ENCODE measurements at regions not wholly inside any gene's neighbourhood (a gene's known extent, or its start where the extent isn't known, plus 50 kb on each side); places are given as distances from the start of the nearest gene placed in this dataset.
"Not testable (repeated sequence)": the region's sequence is repeated elsewhere in the genome, so short reads cannot be mapped to it uniquely, and the experiment has no call there.

DNA sequence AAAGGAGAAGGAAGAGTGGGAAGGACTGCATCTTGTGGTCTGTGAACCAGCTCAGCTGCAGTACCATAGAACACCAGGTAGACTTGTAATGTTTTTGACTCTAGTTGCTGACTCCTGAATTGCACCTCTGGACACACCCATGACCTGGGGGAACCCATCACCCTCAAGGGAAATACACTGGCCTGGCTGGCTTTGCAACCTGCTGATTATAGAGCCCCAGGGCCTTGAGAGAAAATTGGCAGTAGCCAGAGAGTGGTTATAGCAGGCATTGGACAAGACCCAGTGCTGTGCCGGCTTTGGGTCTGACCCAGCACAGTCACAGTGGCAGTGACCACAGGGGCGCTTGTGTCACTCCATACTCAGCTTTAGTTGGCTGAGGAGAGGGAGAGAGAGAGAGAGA, 902.3 kb downstream of the GRID1 start:
- no peak for DNase-seq (ENCODE audit: low spot score)

DNA sequence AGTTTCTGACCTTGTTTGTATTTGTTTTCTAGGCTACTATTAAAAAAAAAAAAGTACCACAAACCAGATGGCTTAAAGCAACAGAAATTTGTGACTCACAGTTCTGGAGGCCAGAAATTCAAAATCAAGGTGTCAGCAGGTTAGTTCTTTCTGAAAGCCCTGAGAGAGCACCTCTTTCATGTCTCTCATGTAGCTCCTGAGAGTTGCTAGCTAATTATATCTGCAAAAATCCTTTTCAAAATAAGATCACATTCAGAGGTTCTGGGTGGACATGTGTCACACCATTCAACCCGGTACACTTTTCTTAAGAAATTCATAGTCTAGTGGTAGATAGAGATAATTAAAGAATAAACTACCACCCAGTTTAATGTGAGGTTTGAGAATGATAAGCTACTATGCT, 888.6 kb downstream of the GRID1 start:
- DNase-seq (ENCODE audit: low spot score): no peak

DNA sequence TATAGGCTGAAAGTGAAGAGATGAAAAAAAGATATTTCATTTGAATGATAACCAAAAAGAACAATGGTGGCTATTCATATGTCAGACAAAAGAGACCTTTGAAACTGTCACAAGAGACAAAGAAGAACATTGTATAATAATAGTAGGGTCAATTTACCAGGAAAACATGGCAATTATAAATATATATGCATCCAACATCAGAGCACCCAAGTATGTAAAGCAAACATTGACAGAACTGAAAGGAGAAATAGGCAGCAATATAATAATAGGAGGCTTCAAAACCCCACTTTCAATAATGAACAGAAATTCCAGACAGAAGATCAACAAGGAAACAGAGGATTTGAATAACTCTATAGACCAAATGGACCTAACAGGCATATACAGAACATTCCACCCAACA, 876.2 kb downstream of the GRID1 start:
- no peak for DNase-seq (ENCODE audit: low spot score)

- no peak for DNase-seq (ENCODE audit: low spot score)
These were observed 874.9 kb downstream of the GRID1 start for GRCh38 chr10:85491652-85492051.

DNA sequence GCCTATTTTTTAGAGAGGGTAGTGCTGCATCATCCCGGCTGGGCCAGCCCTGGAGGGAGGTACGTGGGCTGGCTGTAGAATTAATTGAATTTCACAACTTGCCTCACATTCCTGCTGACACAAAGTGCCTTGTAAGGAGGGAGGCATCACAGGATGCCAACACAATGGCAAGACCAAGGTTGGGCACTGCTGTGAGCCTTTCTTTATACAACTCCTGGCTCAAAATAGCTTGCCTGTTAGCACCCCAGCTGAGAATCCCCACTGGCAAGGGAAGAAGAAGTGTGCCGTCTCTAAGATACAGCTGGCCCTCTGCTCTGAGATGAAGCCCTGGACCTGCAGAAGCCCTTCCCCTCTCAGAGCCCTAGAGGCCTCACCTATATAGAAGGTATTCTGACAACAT, 873.9 kb downstream of the GRID1 start:
- no peak for DNase-seq (ENCODE audit: low spot score)

DNA sequence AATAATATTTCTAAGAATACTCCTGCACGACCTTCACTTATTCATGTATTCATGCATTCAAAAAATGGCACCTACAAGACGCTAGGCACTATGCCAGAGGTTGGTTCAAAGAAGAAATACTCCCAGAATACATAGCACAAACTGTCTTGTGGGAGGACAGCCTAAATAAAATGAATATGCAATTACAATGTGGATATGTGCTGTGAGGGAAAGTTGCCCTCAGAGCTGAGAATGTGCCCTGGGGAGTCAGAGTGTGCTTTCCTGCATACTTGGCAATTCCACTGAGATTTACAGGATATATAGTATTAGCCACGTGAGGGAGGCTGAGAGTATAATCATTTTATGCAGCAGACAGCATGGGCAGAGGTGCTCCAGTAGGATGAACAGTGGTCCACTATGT, 872.9 kb downstream of the GRID1 start:
- DNase-seq (ENCODE audit: low spot score): no peak

DNA sequence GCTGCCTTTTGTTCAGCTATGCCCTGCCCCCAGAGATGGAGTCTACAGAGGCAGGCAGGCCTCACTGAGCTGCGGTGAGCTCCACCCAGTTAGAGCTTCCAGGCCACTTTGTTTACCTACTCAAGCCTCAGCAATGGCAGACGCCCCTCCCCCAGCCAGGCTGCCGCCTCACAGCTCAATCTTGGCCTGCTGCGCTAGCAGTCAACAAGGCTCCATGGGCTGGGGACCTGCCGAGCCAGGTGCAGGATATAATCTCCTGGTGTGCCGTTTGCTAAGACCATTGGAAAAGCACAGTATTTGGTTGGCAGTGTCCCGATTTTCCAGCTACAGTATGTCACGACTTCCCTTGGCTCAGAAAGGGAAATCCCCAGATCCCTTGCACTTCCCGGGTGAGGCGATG, 862.0 kb downstream of the GRID1 start:
- DNase-seq (ENCODE audit: low spot score): not testable (repeated sequence)

- no peak for DNase-seq (ENCODE audit: low spot score)
These were observed 858.4 kb downstream of the GRID1 start for GRCh38 chr10:85508159-85508558.

DNA sequence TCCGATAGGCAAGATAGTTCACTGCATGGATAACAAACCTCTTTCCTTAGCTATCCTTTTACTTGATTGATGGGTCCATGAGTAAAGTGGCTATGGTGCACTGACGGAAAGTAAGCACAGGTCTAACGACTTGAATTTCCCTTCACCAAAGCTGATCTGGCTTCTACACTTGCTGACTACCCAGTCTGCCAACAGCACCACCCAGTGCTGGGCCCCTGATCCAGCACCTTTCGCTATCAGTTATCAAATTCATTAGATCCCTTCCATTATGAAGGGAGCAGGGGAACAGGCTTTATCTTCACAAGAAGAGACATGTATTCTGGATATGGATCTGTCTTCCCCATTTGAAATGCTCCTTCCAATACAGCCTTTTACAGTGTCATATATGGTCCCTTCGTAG, 855.9 kb downstream of the GRID1 start:
- no peak for DNase-seq (ENCODE audit: low spot score)

DNA sequence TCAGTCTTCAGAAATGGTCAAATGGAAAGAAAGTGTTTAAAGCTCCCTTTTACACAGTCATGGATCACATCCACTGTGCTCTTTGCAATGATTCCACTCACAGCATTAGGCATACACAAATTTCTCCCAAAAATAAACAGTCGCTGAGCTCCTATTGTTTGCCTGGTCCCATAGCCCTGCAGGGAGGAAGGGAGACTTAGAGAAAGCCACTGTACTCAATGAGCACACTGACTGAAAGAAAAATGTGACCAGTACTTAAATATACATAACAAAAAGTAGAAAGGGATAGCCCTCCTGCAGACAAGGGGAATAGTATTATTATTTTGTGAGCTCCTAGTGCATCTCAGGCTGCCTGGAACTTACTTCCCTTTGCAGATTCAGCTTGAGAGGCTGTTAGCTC, 853.2 kb downstream of the GRID1 start:
- no peak for DNase-seq (ENCODE audit: low spot score)

GRCh38 chr10:85515316-85515715, 851.3 kb downstream of the GRID1 start:
- peak; percentile 19 for DNase-seq (ENCODE audit: low spot score)

DNA sequence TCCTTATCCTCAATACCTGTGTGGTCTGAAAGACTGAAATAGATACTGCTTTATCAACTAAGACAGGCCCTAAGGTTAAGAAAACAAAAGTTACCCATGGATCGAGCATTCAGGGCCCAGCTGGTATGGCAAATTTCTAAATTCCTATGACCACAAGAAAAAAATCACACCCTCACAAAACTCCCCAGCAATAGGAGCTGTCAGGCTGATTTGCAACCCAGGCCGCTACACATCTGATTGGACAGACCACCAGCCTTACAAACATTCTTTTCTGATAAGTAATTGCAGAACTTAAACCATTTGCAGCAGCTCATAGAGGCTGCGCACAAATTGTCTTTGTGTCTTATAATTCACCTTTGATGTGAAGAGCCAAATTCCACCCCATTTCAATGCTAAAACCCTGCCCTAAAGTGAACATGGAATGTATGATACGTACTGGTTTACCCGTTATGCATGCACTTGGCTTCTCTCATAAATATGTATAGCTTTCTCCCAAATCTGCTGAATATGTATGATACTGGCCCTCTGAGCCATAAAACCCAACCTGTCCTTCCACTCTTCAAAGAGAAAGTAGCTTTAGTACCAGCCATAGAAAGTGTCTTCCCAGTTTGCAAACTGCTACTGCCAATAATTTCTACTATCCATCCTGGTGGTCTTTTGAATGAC, 842.5 kb downstream of the GRID1 start:
- DNase-seq (ENCODE audit: low spot score): peak; percentile 16

- peak; percentile 62 for DNase-seq (ENCODE audit: low spot score)
These were observed 838.8 kb downstream of the GRID1 start for GRCh38 chr10:85527616-85528317.

- DNase-seq (ENCODE audit: low spot score): no peak
These were observed 838.3 kb downstream of the GRID1 start for GRCh38 chr10:85528318-85528652.

DNA sequence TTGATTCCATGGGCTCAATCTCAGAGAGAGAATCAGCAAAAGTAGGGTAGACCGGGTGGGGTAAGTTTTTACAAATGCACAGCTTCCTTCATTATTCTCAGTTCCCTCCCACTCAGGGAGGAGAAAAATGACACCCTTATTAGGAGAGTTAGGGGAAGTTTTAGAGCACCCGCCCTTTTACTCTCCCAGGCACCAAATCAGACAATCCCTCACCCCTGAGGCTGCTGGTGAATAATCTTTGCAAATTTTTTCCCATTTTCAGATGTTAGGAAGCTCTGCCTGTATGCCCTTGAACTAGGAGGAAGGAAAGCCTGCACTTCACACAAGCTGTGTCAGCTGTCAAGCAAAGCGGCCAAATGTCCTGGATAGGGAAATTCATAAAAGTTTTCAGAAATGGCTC, 834.9 kb downstream of the GRID1 start:
- no peak for DNase-seq (ENCODE audit: low spot score)

DNA sequence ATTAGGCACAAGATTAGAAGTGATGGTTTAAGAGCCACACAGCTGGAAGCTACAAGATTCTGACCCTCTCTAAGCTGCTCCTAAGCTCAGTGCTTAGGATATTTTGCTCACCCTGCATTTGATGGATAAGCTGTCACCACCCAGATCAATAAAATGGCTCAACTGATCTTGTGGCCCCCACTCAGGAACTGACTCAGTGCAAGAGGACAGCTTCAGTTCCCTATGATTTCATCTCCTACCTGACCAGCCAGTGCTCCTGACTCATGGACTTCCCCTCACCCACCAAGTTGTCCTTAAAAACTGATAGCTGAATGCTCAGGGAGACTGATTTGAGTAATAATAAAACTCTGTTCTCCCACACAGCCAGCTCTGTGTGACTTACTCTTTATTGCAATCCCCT, 833.8 kb downstream of the GRID1 start:
- peak; percentile 70 for DNase-seq (ENCODE audit: low spot score)

DNA sequence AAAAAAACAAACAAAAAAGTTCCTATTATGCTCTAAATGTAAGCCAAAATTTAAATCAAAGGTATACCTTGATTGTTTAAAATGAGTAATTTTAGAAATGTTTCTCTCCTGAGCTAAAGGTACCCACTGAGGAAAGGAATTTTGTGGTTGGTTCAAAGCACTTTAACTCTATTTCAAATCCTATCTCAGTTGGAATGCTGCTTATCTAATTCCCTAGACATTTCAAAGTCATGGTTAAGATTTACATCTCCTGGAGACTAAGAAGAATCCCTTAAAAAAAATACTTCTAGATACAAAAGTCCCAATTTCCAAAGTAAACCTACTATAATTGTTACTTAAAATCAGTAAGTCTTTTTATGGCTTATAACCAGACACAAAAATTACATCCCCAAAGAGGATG, 830.7 kb downstream of the GRID1 start:
- no peak for DNase-seq (ENCODE audit: low spot score)

DNA sequence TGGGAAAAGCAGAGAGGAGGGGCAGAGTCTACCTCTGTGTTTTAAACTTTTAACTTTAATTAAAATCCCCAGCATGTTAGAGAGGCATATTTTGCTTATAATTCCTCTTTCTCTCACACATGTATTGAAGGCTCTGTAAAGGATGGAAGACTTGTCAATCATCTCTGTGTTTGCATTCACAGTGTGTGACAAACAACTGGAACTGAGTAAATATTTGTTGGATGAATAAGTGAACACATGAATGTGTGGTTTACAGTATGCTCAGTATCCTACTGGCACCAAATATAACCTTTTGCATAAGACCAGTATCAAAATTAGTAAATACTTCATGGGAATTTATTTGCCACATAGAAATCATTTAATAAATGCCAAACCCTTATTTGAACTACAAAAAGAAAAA, 829.0 kb downstream of the GRID1 start:
- no peak for DNase-seq (ENCODE audit: low spot score)

GRCh38 chr10:85538601-85539000, 828.0 kb downstream of the GRID1 start:
- DNase-seq (ENCODE audit: low spot score): no peak

- DNase-seq (ENCODE audit: low spot score): no peak
These were observed 824.4 kb downstream of the GRID1 start for GRCh38 chr10:85542152-85542551.

GRCh38 chr10:85542936-85543730, 823.5 kb downstream of the GRID1 start:
- no peak for DNase-seq (ENCODE audit: low spot score)

GRCh38 chr10:85544956-85545355, 821.6 kb downstream of the GRID1 start:
- no peak for DNase-seq (ENCODE audit: low spot score)

DNA sequence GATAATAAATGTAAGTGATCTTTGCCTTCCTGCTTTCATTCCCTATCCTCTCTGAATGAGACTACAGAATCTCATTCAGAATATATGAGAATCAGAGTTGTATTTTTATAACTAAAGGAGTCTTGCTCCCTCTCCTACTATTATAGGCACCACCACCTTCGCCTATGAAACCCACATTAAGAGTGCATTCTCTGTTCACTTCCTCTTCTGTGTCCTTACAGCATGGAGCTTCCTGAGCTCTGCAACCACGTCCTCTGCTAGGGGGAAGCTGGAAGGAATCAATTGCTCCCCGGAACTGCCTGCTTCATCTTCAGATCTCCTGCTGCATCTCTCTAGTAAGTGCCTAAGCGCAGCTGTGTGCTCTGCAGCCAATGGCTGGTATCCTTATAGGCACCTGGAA, 820.7 kb downstream of the GRID1 start:
- no peak for DNase-seq (ENCODE audit: low spot score)
